ENCODE measurements at regions not wholly inside any gene's neighbourhood (a gene's known extent, or its start where the extent isn't known, plus 50 kb on each side); places are given as distances from the start of the nearest gene placed in this dataset.

DNA sequence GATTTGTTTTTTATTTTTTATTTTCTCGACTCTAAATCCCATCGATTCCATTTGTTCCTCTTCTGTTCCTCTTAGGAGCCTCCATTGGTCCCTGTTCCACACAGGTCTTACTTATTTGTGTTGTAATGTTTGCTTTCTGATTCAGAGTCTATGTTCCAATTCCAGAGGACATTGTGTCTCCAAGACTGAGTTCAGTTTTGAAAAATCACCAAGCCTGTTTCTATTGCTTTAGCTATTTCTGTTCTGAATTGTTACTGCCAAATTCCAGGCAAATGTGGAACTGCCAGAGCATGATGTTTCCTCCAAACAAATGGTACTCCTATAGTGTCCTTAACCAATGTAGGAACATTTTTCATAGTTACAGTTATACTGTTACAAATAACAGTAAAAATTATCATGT, 270.9 kb upstream of the SPTLC3 start:
- TF ChIP-seq EZH2 (IDR thresholded peaks at IDR 0.05; ENCODE audit: low read length, missing control alignments) (no peak), CTCF (conservative IDR thresholded peaks at IDR 0.05 in 1 of 2, IDR thresholded peaks at IDR 0.05 in 1 of 2; ENCODE audit: low read depth in 1 of 2, low read length in 2 of 2) (no peak)
- Histone ChIP-seq H3K79me2 (ENCODE audit: control insufficient read depth, insufficient read depth, low read length) (no peaks in the 10 kb centered on the region), H3K27ac (ENCODE audit: insufficient read depth, low read length) (no peak overlapping the region)

DNA sequence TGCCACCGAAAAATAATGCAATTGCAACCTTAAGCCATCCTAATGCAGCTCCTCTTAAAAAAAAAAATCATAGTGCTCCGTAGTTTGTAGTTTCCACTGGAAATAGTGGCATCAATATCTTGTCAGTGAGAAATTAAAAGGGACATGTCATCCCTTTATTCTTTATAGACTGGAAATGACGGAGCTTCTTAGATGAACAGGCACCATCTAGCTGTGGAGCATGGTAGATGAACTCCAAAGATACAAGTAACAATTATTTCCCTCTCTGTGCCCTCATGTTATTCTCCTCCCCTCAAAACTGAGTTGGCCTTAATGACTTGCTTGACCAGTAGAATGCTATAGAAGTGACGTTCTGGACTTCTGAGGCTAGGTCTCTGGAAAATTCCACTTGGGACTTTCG, 268.1 kb upstream of the SPTLC3 start:
- Histone ChIP-seq H2AFZ (ENCODE audit: low read length) (no peak overlapping the region), H3K27me3 (ENCODE audit: control insufficient read depth, insufficient read depth, low read length) (no peaks in the 10 kb centered on the region), H3K4me3 (replicated peaks in 1 of 4; ENCODE audit: control extremely low read depth in 1 of 4, insufficient read depth in 1 of 4, low read depth in 3 of 4, low read length in 4 of 4) (no peak overlapping the region), H3K4me2 (ENCODE audit: extremely low read depth, insufficient read depth, low read length) (no peak overlapping the region), H3K4me1 (ENCODE audit: control insufficient read depth, extremely low read depth, insufficient read depth, low read length) (no peaks in the 10 kb centered on the region), H3K9ac (ENCODE audit: insufficient read depth, low read length) (no peak overlapping the region), H4K20me1 (ENCODE audit: control insufficient read depth, extremely low read depth, insufficient read depth, low read length) (no peaks in the 10 kb centered on the region), H3K9me3 (ENCODE audit: control insufficient read depth, insufficient read depth, low read depth, low read length) (no peaks in the 10 kb centered on the region), H3K36me3 (ENCODE audit: control insufficient read depth, insufficient read depth, low read length) (no peaks in the 10 kb centered on the region), H3K27ac (ENCODE audit: insufficient read depth, low read length) (no peak overlapping the region), H3K79me2 (ENCODE audit: control insufficient read depth, insufficient read depth, low read length) (no peaks in the 10 kb centered on the region)
- DNase-seq (ENCODE audit: low read depth in 2 of 2), result no peak
- no peak for TF ChIP-seq EZH2 (IDR thresholded peaks at IDR 0.05; ENCODE audit: low read length, missing control alignments)
- no peak for TF ChIP-seq CTCF (conservative IDR thresholded peaks at IDR 0.05 in 1 of 2, IDR thresholded peaks at IDR 0.05 in 1 of 2; ENCODE audit: low read depth in 1 of 2, low read length in 2 of 2)

More for the DNA sequence above, 270.9 kb upstream of the SPTLC3 start:
- H3K36me3 ChIP-seq (ENCODE audit: control insufficient read depth, insufficient read depth, low read length), result no peaks in the 10 kb centered on the region
- no peak overlapping the region for H3K9ac ChIP-seq (ENCODE audit: insufficient read depth, low read length)
- no peaks in the 10 kb centered on the region for H3K27me3 ChIP-seq (ENCODE audit: control insufficient read depth, insufficient read depth, low read length)
- H2AFZ ChIP-seq (ENCODE audit: low read length), result no peak overlapping the region
- H3K4me1 ChIP-seq (ENCODE audit: control insufficient read depth, extremely low read depth, insufficient read depth, low read length), result no peaks in the 10 kb centered on the region
- no peak overlapping the region for H3K4me3 ChIP-seq (replicated peaks in 1 of 4; ENCODE audit: control extremely low read depth in 1 of 4, insufficient read depth in 1 of 4, low read depth in 3 of 4, low read length in 4 of 4)
- no peaks in the 10 kb centered on the region for H3K9me3 ChIP-seq (ENCODE audit: control insufficient read depth, insufficient read depth, low read depth, low read length)
- DNase-seq (ENCODE audit: low read depth in 2 of 2), result no peak
- no peaks in the 10 kb centered on the region for H4K20me1 ChIP-seq (ENCODE audit: control insufficient read depth, extremely low read depth, insufficient read depth, low read length)
- no peak overlapping the region for H3K4me2 ChIP-seq (ENCODE audit: extremely low read depth, insufficient read depth, low read length)

GRCh38 chr20:12744037-12744436, 264.7 kb upstream of the SPTLC3 start:
- no peaks in the 10 kb centered on the region for H3K9me3 ChIP-seq (ENCODE audit: control insufficient read depth, insufficient read depth, low read depth, low read length)
- H3K27me3 ChIP-seq (ENCODE audit: control insufficient read depth, insufficient read depth, low read length), result no peaks in the 10 kb centered on the region
- H3K4me3 ChIP-seq (replicated peaks in 1 of 4; ENCODE audit: control extremely low read depth in 1 of 4, insufficient read depth in 1 of 4, low read depth in 3 of 4, low read length in 4 of 4), result no peak overlapping the region
- no peaks in the 10 kb centered on the region for H3K36me3 ChIP-seq (ENCODE audit: control insufficient read depth, insufficient read depth, low read length)
- no peak for DNase-seq (ENCODE audit: low read depth in 2 of 2)
- no peaks in the 10 kb centered on the region for H3K79me2 ChIP-seq (ENCODE audit: control insufficient read depth, insufficient read depth, low read length)
- H3K27ac ChIP-seq (ENCODE audit: insufficient read depth, low read length), result no peak overlapping the region
- H3K9ac ChIP-seq (ENCODE audit: insufficient read depth, low read length), result no peak overlapping the region
- no peak overlapping the region for H3K4me2 ChIP-seq (ENCODE audit: extremely low read depth, insufficient read depth, low read length)
- no peaks in the 10 kb centered on the region for H3K4me1 ChIP-seq (ENCODE audit: control insufficient read depth, extremely low read depth, insufficient read depth, low read length)
- H4K20me1 ChIP-seq (ENCODE audit: control insufficient read depth, extremely low read depth, insufficient read depth, low read length), result no peaks in the 10 kb centered on the region
- no peak for TF ChIP-seq EZH2 (IDR thresholded peaks at IDR 0.05; ENCODE audit: low read length, missing control alignments)
- no peak for TF ChIP-seq CTCF (conservative IDR thresholded peaks at IDR 0.05 in 1 of 2, IDR thresholded peaks at IDR 0.05 in 1 of 2; ENCODE audit: low read depth in 1 of 2, low read length in 2 of 2)
- H2AFZ ChIP-seq (ENCODE audit: low read length), result no peak overlapping the region
